HG02973 (cell line): ENCODE measurements at regions not wholly inside any gene's neighbourhood (a gene's known extent, or its start where the extent isn't known, plus 50 kb on each side); places are given as distances from the start of the nearest gene placed in this dataset.
"Not testable (repeated sequence)": the region's sequence is repeated elsewhere in the genome, so short reads cannot be mapped to it uniquely, and the experiment has no call there.

Experiments
- ATAC-seq: cut with Tn5 transposase; IDR thresholded peaks from one replicate; pipeline ENCODE4 v1.9.1; 2021; ENCODE audit warnings: moderate library complexity; ENCODE audit not compliant: unreplicated experiment

GRCh38 chr6:147958683-147959082 lies 384.0 kb upstream of the SASH1 start:
- ATAC-seq, result no peak

- no peak for ATAC-seq
Measured at GRCh38 chr6:147961481-147962141, 381.0 kb upstream of the SASH1 start.

GRCh38 chr6:147965448-147965847 lies 377.2 kb upstream of the SASH1 start:
- ATAC-seq, result not testable (repeated sequence)

GRCh38 chr6:147970970-147971369 lies 371.7 kb upstream of the SASH1 start:
- ATAC-seq, result no peak

- no peak for ATAC-seq
Measured at GRCh38 chr6:147972448-147972847, 370.2 kb upstream of the SASH1 start.

GRCh38 chr6:147973806-147974205 lies 368.8 kb upstream of the SASH1 start:
- no peak for ATAC-seq

GRCh38 chr6:147974376-147974775 lies 368.3 kb upstream of the SASH1 start:
- ATAC-seq, result no peak

GRCh38 chr6:147977851-147978465 lies 364.7 kb upstream of the SASH1 start:
- ATAC-seq, result no peak

GRCh38 chr6:147979966-147980365 lies 362.7 kb upstream of the SASH1 start:
- ATAC-seq, result no peak

GRCh38 chr6:147983581-147984366 lies 358.9 kb upstream of the SASH1 start:
- no peak for ATAC-seq

- no peak for ATAC-seq
Measured at GRCh38 chr6:147986846-147987245, 355.8 kb upstream of the SASH1 start.

- no peak for ATAC-seq
Measured at GRCh38 chr6:147990159-147990558, 352.5 kb upstream of the SASH1 start.

GRCh38 chr6:147991961-147992360 lies 350.7 kb upstream of the SASH1 start:
- ATAC-seq, result no peak

- ATAC-seq, result no peak
Measured at GRCh38 chr6:147999001-147999540, 343.6 kb upstream of the SASH1 start.

GRCh38 chr6:148001844-148002642 lies 340.6 kb upstream of the SASH1 start:
- ATAC-seq, result no peak

GRCh38 chr6:148004651-148005050 lies 338.0 kb upstream of the SASH1 start:
- ATAC-seq, result no peak

GRCh38 chr6:148005806-148006205 lies 336.8 kb upstream of the SASH1 start:
- ATAC-seq, result no peak

GRCh38 chr6:148010516-148010915 lies 332.1 kb upstream of the SASH1 start:
- not testable (repeated sequence) for ATAC-seq

GRCh38 chr6:148016013-148016412 lies 326.6 kb upstream of the SASH1 start:
- ATAC-seq, result no peak

GRCh38 chr6:148021165-148021564 lies 321.5 kb upstream of the SASH1 start:
- ATAC-seq, result no peak

GRCh38 chr6:148021699-148022098 lies 320.9 kb upstream of the SASH1 start:
- ATAC-seq, result no peak
